Activated CD4-positive, CD25-positive, alpha-beta regulatory T cell treated with anti-CD3 and anti-CD28 coated beads, Interleukin-2, amount 50 U/mL, for 24 hours (primary cell): ENCODE measurements at regions not wholly inside any gene's neighbourhood (a gene's known extent, or its start where the extent isn't known, plus 50 kb on each side); places are given as distances from the start of the nearest gene placed in this dataset.

Experiments used
- ATAC-seq, 2 donors: fragments of 150-1000 bp; cut with Tn5 transposase; one replicate each; pipeline ENCODE4 v1.10.0; 2021; ENCODE audit warnings: mild to moderate bottlenecking in 1 of 2, moderate library complexity in 1 of 2

- no peak for ATAC-seq
Measured at GRCh38 chr5:31097851-31098250, 95.6 kb upstream of the CDH6 start.

GRCh38 chr5:31096238-31096865 lies 97.1 kb upstream of the CDH6 start:
- no peak for ATAC-seq

- no peak for ATAC-seq
Measured at GRCh38 chr5:31095796-31096195, 97.7 kb upstream of the CDH6 start.

DNA sequence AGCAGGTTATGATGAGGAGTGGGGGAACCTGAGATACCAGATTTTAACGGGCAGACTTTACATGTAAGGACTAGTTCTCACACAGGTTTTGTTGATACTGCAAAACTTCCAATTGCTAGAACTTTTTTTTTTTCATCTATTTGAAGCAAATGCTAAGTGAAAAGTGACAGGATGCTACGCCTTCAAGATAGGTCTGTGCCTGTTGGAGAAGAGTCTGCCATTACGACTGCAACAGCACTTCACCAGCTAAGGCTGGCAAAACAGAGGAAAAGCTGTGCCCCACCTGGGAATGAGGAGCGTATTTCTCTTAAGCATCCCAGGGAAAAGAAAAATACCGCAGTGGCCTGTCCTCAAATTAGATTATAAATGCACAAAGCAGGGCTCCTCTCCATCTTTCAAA lies 102.0 kb upstream of the CDH6 start:
- no peak for ATAC-seq

DNA sequence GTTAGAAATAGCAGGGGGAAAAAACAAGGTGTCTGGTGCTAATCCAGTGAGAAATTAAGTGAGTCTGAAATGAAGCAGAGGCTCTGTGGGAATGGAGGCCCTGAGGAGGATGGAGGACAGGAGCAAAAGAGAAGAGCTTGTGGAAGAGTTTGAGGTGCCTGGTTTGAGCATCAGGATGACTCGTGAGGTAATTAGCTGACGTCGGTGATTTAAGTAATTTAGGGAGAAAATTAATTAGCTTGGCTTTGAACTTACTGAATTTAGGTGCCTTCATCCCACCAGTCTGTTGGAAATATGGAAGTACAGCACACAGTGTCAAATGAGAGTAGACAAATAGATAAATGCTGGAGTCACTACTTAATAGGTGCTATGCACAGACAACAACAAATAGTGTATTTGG lies 103.0 kb upstream of the CDH6 start:
- no peak for ATAC-seq

- no peak for ATAC-seq
Measured at GRCh38 chr5:31086839-31087415, 106.6 kb upstream of the CDH6 start.

DNA sequence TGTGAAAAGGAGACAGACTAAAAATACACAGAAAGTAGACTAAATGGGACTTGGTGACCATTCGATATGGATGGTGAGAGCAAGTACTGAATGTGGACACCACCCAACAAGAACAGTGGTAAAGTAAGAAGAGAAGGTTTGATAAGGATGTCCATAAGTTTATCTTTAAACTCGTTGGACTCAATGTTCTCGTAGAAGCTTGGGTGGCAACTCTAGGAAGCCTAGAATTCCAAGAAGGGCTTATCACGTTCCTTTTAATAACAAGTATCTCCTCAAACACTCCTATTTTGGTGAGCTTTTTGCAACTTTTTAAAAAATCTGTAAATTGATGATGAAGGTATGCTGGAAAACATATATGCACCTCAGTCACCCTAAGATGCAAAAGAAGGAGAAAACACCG lies 108.6 kb upstream of the CDH6 start:
- no peak for ATAC-seq

- ATAC-seq: no peak
Measured at GRCh38 chr5:31083364-31083763, 110.1 kb upstream of the CDH6 start.

GRCh38 chr5:31079668-31080067 lies 113.8 kb upstream of the CDH6 start:
- no peak for ATAC-seq

DNA sequence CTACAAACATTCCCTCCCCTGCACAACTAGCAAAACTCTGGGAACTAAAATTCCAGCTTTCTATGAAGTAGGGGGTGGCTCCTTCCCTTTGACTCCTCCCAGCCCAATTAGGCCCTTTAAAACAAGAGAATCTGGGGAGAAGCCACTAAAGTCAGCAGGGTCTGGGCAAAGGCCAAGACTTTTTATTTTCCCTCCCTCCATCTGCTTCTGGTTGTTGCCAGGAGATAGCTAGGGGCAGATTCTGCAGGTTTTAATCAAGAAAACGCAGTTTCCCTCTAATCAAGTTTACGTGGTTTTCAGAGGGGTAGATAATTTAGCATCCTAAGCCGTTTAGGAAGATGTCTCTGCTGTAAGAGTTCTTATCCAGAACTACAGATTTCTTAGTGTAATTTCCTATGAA lies 114.5 kb upstream of the CDH6 start:
- ATAC-seq: no peak

DNA sequence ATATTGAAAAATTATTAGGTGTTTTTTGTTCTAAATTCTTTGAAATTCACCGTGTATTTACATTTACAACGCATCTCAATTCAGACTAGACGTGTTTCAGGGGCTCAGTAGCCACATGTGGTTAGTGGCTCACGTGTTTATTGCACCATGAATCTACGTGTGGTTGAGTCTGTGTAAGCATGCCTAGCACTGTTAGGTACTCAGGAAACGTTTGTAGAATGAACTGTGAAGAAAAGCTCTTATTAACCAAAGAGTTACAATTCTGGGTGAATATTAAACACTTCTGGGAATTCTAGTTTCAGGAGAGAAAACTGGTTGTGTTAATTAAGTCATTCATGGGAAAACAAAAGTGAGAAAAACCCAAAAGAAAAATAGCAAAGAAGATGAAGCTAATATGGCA lies 117.5 kb upstream of the CDH6 start:
- no peak for ATAC-seq

DNA sequence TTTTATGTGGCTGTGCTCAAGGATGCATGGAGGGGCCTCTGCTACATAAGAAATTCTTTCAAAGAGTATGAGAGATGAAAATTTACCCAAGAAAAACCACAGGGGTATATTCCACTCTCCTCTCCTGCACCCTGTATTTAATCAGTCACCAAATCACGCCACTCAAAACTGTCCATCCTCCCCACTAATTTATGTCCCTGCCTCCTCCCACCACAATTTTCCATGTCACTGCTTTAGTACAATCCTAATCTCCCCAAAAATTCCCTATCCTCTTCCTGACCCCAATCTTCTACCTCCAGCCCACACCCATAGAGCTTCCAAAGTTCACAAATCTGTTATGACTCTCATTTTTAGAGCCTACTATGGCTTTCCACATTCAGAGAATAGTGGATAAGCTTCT lies 125.2 kb upstream of the CDH6 start:
- no peak for ATAC-seq

GRCh38 chr5:31066655-31067328 lies 126.7 kb upstream of the CDH6 start:
- no peak for ATAC-seq

GRCh38 chr5:31064215-31064614 lies 129.3 kb upstream of the CDH6 start:
- ATAC-seq: no peak

DNA sequence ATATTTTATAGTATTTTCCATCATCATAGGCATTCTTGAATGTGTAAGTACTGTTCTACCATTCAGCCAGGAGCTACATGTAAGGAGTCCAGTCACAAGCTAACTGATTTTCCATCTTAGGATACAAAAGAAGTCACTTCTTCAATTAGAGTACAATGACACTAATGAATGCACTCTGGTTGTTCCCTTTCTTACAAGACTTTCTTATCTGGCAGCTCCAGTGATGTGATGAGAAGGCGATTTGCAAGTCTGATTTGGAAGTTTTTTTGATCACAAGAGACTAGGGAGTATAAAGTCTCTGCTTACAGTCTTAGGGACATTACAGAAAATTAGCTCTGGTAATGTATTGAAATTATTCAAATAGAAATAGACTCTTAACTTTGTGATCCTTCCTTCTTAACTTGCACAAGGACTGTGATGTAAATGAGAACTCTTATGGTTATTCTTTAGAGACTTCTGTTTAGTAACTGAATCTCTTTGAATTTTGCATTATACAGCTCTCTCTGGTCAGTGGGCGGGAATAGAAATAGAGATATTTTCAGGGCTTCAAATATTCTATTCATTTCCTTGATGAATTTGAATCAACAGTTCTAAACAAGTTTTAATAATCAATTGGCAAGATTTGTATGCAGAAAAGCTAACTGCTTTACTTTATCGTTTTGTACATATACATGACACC lies 130.4 kb upstream of the CDH6 start:
- no peak for ATAC-seq

- no peak for ATAC-seq
Measured at GRCh38 chr5:31059889-31060288, 133.6 kb upstream of the CDH6 start.

GRCh38 chr5:31054453-31054852 lies 139.0 kb upstream of the CDH6 start:
- no peak for ATAC-seq

- no peak for ATAC-seq
Measured at GRCh38 chr5:31052937-31053658, 140.4 kb upstream of the CDH6 start.

- ATAC-seq: no peak
Measured at GRCh38 chr5:31051316-31051715, 142.2 kb upstream of the CDH6 start.

DNA sequence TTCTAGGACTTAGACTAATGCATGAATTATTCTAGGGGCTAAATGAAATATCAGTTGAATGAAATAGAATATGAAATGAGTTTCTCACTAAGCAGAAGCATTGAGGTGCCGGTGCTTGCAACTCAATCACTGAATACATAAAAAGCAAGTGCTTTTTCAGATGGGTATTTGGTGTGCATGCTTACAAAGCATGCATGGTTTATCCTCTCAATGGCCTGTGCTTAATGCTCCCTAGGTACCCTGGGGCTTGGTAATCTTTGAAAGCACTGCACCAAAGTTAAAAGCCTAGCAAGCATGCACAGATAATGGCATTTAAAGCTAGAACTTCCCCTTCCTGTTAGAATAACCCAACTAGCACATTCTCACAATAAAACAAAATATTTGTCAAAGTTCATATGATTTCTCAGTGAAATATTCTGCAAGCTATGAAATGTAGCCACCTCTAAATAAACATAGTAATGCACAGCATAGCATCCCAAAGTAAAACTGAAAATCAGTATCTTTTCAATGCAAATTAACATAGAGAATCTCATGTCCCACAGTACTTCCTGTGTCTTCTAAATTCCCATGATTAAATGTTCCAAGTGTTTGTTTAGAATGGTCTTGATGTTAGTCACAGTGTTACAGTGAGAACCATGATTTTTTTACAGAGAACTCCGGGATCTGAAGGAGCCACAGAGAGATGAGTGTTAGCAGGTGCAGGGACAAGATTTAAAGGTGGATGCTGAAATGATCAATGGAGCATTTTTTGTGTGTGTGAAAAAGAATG lies 143.4 kb upstream of the CDH6 start:
- ATAC-seq: no peak

- ATAC-seq: no peak
Measured at GRCh38 chr5:31049461-31049860, 144.0 kb upstream of the CDH6 start.
